ENCODE measurements at regions not wholly inside any gene's neighbourhood (a gene's known extent, or its start where the extent isn't known, plus 50 kb on each side); places are given as distances from the start of the nearest gene placed in this dataset.

GRCh38 chr3:79983118-79983517 lies 215.3 kb upstream of the ROBO1 start:
- Histone ChIP-seq H3K27ac (no peak overlapping the region), H3K36me3 (no peaks in the 10 kb centered on the region), H3K27me3 (no peaks in the 10 kb centered on the region), H3K4me1 (no peaks in the 10 kb centered on the region), H3K9me3 (no peaks in the 10 kb centered on the region), H3K4me3 (no peak overlapping the region)
- WGBS, 2 donors = 24 to 33% methylated on average over 1 of the region's 1 CpG
- intact Hi-C loops (cut with DNase I) = no loop called here
- no peak for DNase-seq
- TF ChIP-seq POLR2A (IDR thresholded peaks at IDR 0.05) (no peak), CTCF (IDR thresholded peaks at IDR 0.05) (no peak)

GRCh38 chr3:79979990-79980389 lies 212.2 kb upstream of the ROBO1 start:
- DNase-seq = no peak
- TF ChIP-seq CTCF (IDR thresholded peaks at IDR 0.05) (no peak), POLR2A (IDR thresholded peaks at IDR 0.05) (no peak)
- no peaks in the 10 kb centered on the region for H3K36me3 ChIP-seq
- intact Hi-C loops (cut with DNase I) = no loop called here
- H3K27me3 ChIP-seq = no peaks in the 10 kb centered on the region
- H3K4me1 ChIP-seq = no peaks in the 10 kb centered on the region
- H3K27ac ChIP-seq = no peak overlapping the region
- H3K4me3 ChIP-seq = no peak overlapping the region
- H3K9me3 ChIP-seq = no peaks in the 10 kb centered on the region
- 87 to 89% methylated on average over 3 of the region's 3 CpGs for WGBS, 2 donors

- 50 to 75% methylated on average over 1 of the region's 1 CpG for WGBS, 2 donors
- Histone ChIP-seq H3K27ac (no peak overlapping the region), H3K36me3 (no peaks in the 10 kb centered on the region), H3K27me3 (no peaks in the 10 kb centered on the region), H3K4me1 (no peaks in the 10 kb centered on the region), H3K9me3 (no peaks in the 10 kb centered on the region), H3K4me3 (no peak overlapping the region)
- intact Hi-C loops (cut with DNase I) = no loop called here
- no peak for DNase-seq
- TF ChIP-seq POLR2A (IDR thresholded peaks at IDR 0.05) (no peak), CTCF (IDR thresholded peaks at IDR 0.05) (no peak)
Observed at GRCh38 chr3:79976466-79976865, 208.7 kb upstream of the ROBO1 start.

GRCh38 chr3:79973917-79974595 lies 206.3 kb upstream of the ROBO1 start:
- no peaks in the 10 kb centered on the region for H3K9me3 ChIP-seq
- WGBS, 2 donors = 71 to 76% methylated on average over 5 of the region's 5 CpGs
- no peaks in the 10 kb centered on the region for H3K36me3 ChIP-seq
- no peaks in the 10 kb centered on the region for H3K27me3 ChIP-seq
- DNase-seq = no peak
- intact Hi-C loops (cut with DNase I) = no loop called here
- H3K27ac ChIP-seq = no peak overlapping the region
- no peak overlapping the region for H3K4me3 ChIP-seq
- TF ChIP-seq POLR2A (IDR thresholded peaks at IDR 0.05) (no peak), CTCF (IDR thresholded peaks at IDR 0.05) (no peak)
- H3K4me1 ChIP-seq = no peaks in the 10 kb centered on the region

GRCh38 chr3:79973482-79973881 lies 205.7 kb upstream of the ROBO1 start:
- WGBS, 2 donors = 67 to 69% methylated on average over 1 of the region's 1 CpG
- intact Hi-C loops (cut with DNase I) = no loop called here
- no peak for DNase-seq
- H3K4me3 ChIP-seq = no peak overlapping the region
- H3K27me3 ChIP-seq = no peaks in the 10 kb centered on the region
- H3K36me3 ChIP-seq = no peaks in the 10 kb centered on the region
- H3K9me3 ChIP-seq = no peaks in the 10 kb centered on the region
- no peaks in the 10 kb centered on the region for H3K4me1 ChIP-seq
- H3K27ac ChIP-seq = no peak overlapping the region
- no peak for TF ChIP-seq CTCF (IDR thresholded peaks at IDR 0.05)

Data from esophagus squamous epithelium (tissue), 5 donors.